ENCODE measurements at regions not wholly inside any gene's neighbourhood (a gene's known extent, or its start where the extent isn't known, plus 50 kb on each side); places are given as distances from the start of the nearest gene placed in this dataset.
"Not testable (repeated sequence)": the region's sequence is repeated elsewhere in the genome, so short reads cannot be mapped to it uniquely, and the experiment has no call there.

DNA sequence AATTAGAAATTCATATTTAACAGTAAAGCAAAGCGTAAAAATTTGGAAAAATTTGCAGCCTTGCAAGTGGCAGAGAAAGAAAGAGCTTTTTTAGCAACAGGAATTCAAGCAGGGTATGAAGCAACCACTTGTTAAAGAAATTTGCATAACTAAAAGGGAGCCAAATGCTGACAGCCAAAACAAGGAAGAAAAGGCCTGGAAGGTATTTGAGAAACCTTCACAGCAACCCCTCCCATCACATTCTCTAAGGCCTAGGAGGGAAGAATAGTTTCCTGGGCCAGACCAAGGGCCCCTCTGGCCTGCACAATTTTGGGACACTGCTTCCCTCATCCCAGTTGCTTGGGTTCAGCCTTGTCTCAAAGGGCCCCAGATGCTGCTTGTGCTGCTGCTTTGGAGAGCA, 672.4 kb upstream of the TMPRSS15 start:
- POLR2A ChIA-PET: no interaction called here
- DNase-seq: no peak
- no peak for ATAC-seq
- H3K4me1 Mint-ChIP-seq: no peaks in the 10 kb centered on the region
- CTCF ChIA-PET: no interaction called here
- peaks cover 6 to 30% (median 14%) of the 10 kb centered on the region in 11 donors for H3K9me3 Mint-ChIP-seq
- Histone ChIP-seq H3K4me3 (ENCODE audit: low read length) (no peak overlapping the region), H3K9me3 (ENCODE audit: control insufficient read depth in 2 of 3, low read length in 3 of 3) (peaks cover 0 to 10% (median 0%) of the 10 kb centered on the region in 3 experiments), H3K36me3 (ENCODE audit: control insufficient read depth in 2 of 3, insufficient read depth in 3 of 3, low read length in 3 of 3) (no peaks in the 10 kb centered on the region), H3K27ac (ENCODE audit: low read depth, low read length) (no peak overlapping the region), H3K27me3 (ENCODE audit: control insufficient read depth in 2 of 2, insufficient read depth in 2 of 2, low read length in 2 of 2) (no peaks in the 10 kb centered on the region), H3K4me1 (ENCODE audit: control insufficient read depth in 2 of 2, insufficient read depth in 2 of 2, low read length in 2 of 2) (no peaks in the 10 kb centered on the region)
- peaks cover 0 to 8% (median 0%) of the 10 kb centered on the region in 5 donors for H3K36me3 Mint-ChIP-seq
- no peaks in the 10 kb centered on the region for H3K27me3 Mint-ChIP-seq
- no peak overlapping the region for H3K27ac Mint-ChIP-seq
- intact Hi-C loops (cut with micrococcal nuclease): no loop called here
- H3K4me3 Mint-ChIP-seq: no peak overlapping the region

GRCh38 chr21:19109694-19110093, 706.1 kb upstream of the TMPRSS15 start:
- Histone ChIP-seq H3K27ac (ENCODE audit: low read depth, low read length) (no peak overlapping the region), H3K4me1 (ENCODE audit: control insufficient read depth in 2 of 2, insufficient read depth in 2 of 2, low read length in 2 of 2) (no peaks in the 10 kb centered on the region), H3K27me3 (ENCODE audit: control insufficient read depth in 2 of 2, insufficient read depth in 2 of 2, low read length in 2 of 2) (no peaks in the 10 kb centered on the region), H3K36me3 (ENCODE audit: control insufficient read depth in 2 of 3, insufficient read depth in 3 of 3, low read length in 3 of 3) (no peaks in the 10 kb centered on the region), H3K4me3 (ENCODE audit: low read length) (no peak overlapping the region), H3K9me3 (ENCODE audit: control insufficient read depth in 2 of 3, low read length in 3 of 3) (peaks cover 0 to 6% (median 0%) of the 10 kb centered on the region in 3 experiments)
- no peaks in the 10 kb centered on the region for H3K4me1 Mint-ChIP-seq
- DNase-seq (no peak), ATAC-seq (no peak)
- ChIA-PET POLR2A (no interaction called here), CTCF (no interaction called here)
- H3K4me3 Mint-ChIP-seq: no peak overlapping the region
- peaks cover 0 to 26% (median 5%) of the 10 kb centered on the region in 11 donors for H3K9me3 Mint-ChIP-seq
- H3K27me3 Mint-ChIP-seq: no peaks in the 10 kb centered on the region
- H3K27ac Mint-ChIP-seq: no peak overlapping the region
- H3K36me3 Mint-ChIP-seq: no peaks in the 10 kb centered on the region
- intact Hi-C loops (cut with micrococcal nuclease): no loop called here

GRCh38 chr21:19119259-19119658, 715.7 kb upstream of the TMPRSS15 start:
- DNase-seq; H3K36me3 ChIP-seq (ENCODE audit: control insufficient read depth in 2 of 3, insufficient read depth in 3 of 3, low read length in 3 of 3); H3K4me3 Mint-ChIP-seq; H3K4me1 ChIP-seq (ENCODE audit: control insufficient read depth in 2 of 2, insufficient read depth in 2 of 2, low read length in 2 of 2); H3K36me3 Mint-ChIP-seq; CTCF ChIA-PET; H3K4me3 ChIP-seq (ENCODE audit: low read length); H3K27me3 ChIP-seq (ENCODE audit: control insufficient read depth in 2 of 2, insufficient read depth in 2 of 2, low read length in 2 of 2); H3K4me1 Mint-ChIP-seq; intact Hi-C loops (cut with micrococcal nuclease); H3K9me3 ChIP-seq (ENCODE audit: control insufficient read depth in 2 of 3, low read length in 3 of 3); H3K27ac ChIP-seq (ENCODE audit: low read depth, low read length); POLR2A ChIA-PET; ATAC-seq; H3K27me3 Mint-ChIP-seq; H3K27ac Mint-ChIP-seq: not testable (repeated sequence)
- peaks cover 3 to 23% (median 7%) of the 10 kb centered on the region in 11 donors for H3K9me3 Mint-ChIP-seq

GRCh38 chr21:19120591-19120990, 717.0 kb upstream of the TMPRSS15 start:
- H3K36me3 Mint-ChIP-seq: no peaks in the 10 kb centered on the region
- Histone ChIP-seq H3K4me1 (ENCODE audit: control insufficient read depth in 2 of 2, insufficient read depth in 2 of 2, low read length in 2 of 2) (no peaks in the 10 kb centered on the region), H3K4me3 (ENCODE audit: low read length) (no peak overlapping the region), H3K36me3 (ENCODE audit: control insufficient read depth in 2 of 3, insufficient read depth in 3 of 3, low read length in 3 of 3) (no peaks in the 10 kb centered on the region), H3K9me3 (ENCODE audit: control insufficient read depth in 2 of 3, low read length in 3 of 3) (no peaks in the 10 kb centered on the region), H3K27ac (ENCODE audit: low read depth, low read length) (no peak overlapping the region), H3K27me3 (ENCODE audit: control insufficient read depth in 2 of 2, insufficient read depth in 2 of 2, low read length in 2 of 2) (no peaks in the 10 kb centered on the region)
- peaks cover 3 to 26% (median 7%) of the 10 kb centered on the region in 11 donors for H3K9me3 Mint-ChIP-seq
- no peak for ATAC-seq
- no peaks in the 10 kb centered on the region for H3K4me1 Mint-ChIP-seq
- ChIA-PET CTCF (no interaction called here), POLR2A (no interaction called here)
- intact Hi-C loops (cut with micrococcal nuclease): no loop called here
- H3K4me3 Mint-ChIP-seq: no peak overlapping the region
- H3K27ac Mint-ChIP-seq: no peak overlapping the region
- no peaks in the 10 kb centered on the region for H3K27me3 Mint-ChIP-seq
- no peak for DNase-seq

DNA sequence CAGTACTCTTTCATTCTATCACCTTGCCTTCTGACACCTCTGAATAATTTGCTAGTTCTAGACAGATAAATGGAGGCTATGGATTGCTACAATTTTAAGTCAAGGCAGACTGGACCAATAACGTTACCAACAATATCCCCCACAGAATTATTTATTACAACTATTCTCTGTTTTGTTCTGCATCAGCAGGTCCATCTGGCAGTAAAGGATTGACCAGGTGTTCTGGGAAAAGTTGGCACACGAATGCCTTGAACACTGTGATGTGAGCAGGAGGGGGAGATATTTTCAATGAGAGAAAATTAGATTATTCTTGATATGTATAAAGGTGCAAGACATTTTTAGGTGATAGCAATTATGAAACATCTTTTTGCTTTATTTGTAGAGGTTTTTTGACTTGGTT, 718.8 kb upstream of the TMPRSS15 start:
- Mint-ChIP-seq H3K27me3 (no peaks in the 10 kb centered on the region), H3K36me3 (no peaks in the 10 kb centered on the region), H3K27ac (no peak overlapping the region), H3K9me3 (peaks cover 3 to 29% (median 9%) of the 10 kb centered on the region in 11 donors), H3K4me3 (no peak overlapping the region), H3K4me1 (no peaks in the 10 kb centered on the region)
- Histone ChIP-seq H3K27ac (ENCODE audit: low read depth, low read length) (no peak overlapping the region), H3K9me3 (ENCODE audit: control insufficient read depth in 2 of 3, low read length in 3 of 3) (no peaks in the 10 kb centered on the region), H3K27me3 (ENCODE audit: control insufficient read depth in 2 of 2, insufficient read depth in 2 of 2, low read length in 2 of 2) (no peaks in the 10 kb centered on the region), H3K36me3 (ENCODE audit: control insufficient read depth in 2 of 3, insufficient read depth in 3 of 3, low read length in 3 of 3) (no peaks in the 10 kb centered on the region), H3K4me3 (ENCODE audit: low read length) (no peak overlapping the region), H3K4me1 (ENCODE audit: control insufficient read depth in 2 of 2, insufficient read depth in 2 of 2, low read length in 2 of 2) (no peaks in the 10 kb centered on the region)
- CTCF ChIA-PET: no interaction called here
- POLR2A ChIA-PET: no interaction called here
- DNase-seq: no peak
- intact Hi-C loops (cut with micrococcal nuclease): no loop called here
- no peak for ATAC-seq

DNA sequence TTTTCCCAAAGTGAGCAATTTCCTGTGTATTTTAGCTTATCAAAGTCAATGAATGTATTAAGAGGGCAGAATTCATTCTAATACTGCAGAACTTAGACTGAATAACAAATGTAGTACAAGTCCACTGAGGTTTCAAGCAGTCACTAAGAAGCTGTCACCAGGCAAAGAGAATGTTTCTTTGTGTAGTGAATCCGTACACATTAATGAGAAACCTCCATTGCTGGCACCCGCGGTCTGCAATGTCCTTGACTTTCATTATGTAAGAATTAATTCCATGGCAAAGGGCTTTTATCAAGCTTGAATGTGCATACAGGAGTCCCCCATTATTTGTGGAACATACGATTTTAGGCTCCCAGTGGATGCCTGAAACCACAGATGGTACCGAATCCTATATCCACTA, 719.5 kb upstream of the TMPRSS15 start:
- Histone ChIP-seq H3K4me3 (ENCODE audit: low read length) (no peak overlapping the region), H3K9me3 (ENCODE audit: control insufficient read depth in 2 of 3, low read length in 3 of 3) (no peaks in the 10 kb centered on the region), H3K36me3 (ENCODE audit: control insufficient read depth in 2 of 3, insufficient read depth in 3 of 3, low read length in 3 of 3) (no peaks in the 10 kb centered on the region), H3K27ac (ENCODE audit: low read depth, low read length) (no peak overlapping the region), H3K27me3 (ENCODE audit: control insufficient read depth in 2 of 2, insufficient read depth in 2 of 2, low read length in 2 of 2) (no peaks in the 10 kb centered on the region), H3K4me1 (ENCODE audit: control insufficient read depth in 2 of 2, insufficient read depth in 2 of 2, low read length in 2 of 2) (no peaks in the 10 kb centered on the region)
- Mint-ChIP-seq H3K4me3 (no peak overlapping the region), H3K4me1 (no peaks in the 10 kb centered on the region), H3K9me3 (peaks cover 3 to 28% (median 9%) of the 10 kb centered on the region in 11 donors), H3K27ac (no peak overlapping the region), H3K36me3 (no peaks in the 10 kb centered on the region), H3K27me3 (no peaks in the 10 kb centered on the region)
- CTCF ChIA-PET: no interaction called here
- intact Hi-C loops (cut with micrococcal nuclease): no loop called here
- ATAC-seq (no peak), DNase-seq (no peak)
- POLR2A ChIA-PET: no interaction called here

DNA sequence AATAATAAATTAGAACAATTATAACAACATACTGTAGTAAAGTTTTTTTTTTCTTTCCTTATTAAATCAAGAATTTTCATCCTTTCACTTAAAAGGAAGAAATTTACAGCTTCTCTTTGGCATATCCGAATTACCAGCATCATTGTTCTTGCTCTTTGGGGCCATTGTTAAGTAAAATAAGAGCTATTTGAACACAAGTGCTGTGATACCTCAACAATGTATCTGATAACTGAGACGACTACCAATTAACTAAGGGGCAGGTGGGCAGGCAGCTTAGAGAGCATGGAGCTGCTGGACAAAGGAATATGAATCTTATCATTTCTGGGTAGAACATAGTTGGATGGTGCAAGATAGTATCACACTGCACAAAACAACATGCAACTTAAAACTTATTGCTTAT, 719.9 kb upstream of the TMPRSS15 start:
- ChIA-PET POLR2A (no interaction called here), CTCF (no interaction called here)
- Mint-ChIP-seq H3K9me3 (peaks cover 3 to 27% (median 9%) of the 10 kb centered on the region in 11 donors), H3K27ac (no peak overlapping the region), H3K36me3 (no peaks in the 10 kb centered on the region), H3K27me3 (no peaks in the 10 kb centered on the region), H3K4me1 (no peaks in the 10 kb centered on the region), H3K4me3 (no peak overlapping the region)
- no peak for DNase-seq
- no peaks in the 10 kb centered on the region for H3K9me3 ChIP-seq (ENCODE audit: control insufficient read depth in 2 of 3, low read length in 3 of 3)
- no peaks in the 10 kb centered on the region for H3K36me3 ChIP-seq (ENCODE audit: control insufficient read depth in 2 of 3, insufficient read depth in 3 of 3, low read length in 3 of 3)
- H3K27me3 ChIP-seq (ENCODE audit: control insufficient read depth in 2 of 2, insufficient read depth in 2 of 2, low read length in 2 of 2): no peaks in the 10 kb centered on the region
- intact Hi-C loops (cut with micrococcal nuclease): no loop called here
- H3K27ac ChIP-seq (ENCODE audit: low read depth, low read length): no peak overlapping the region
- ATAC-seq: no peak
- no peaks in the 10 kb centered on the region for H3K4me1 ChIP-seq (ENCODE audit: control insufficient read depth in 2 of 2, insufficient read depth in 2 of 2, low read length in 2 of 2)
- no peak overlapping the region for H3K4me3 ChIP-seq (ENCODE audit: low read length)
